Caki2 (cell line): ENCODE measurements at regions not wholly inside any gene's neighbourhood (a gene's known extent, or its start where the extent isn't known, plus 50 kb on each side); places are given as distances from the start of the nearest gene placed in this dataset.

ENCODE experiments used
- DNase-seq: peaks from one replicate; pipeline ENCODE4 v3.0.0-alpha.2; 2015; ENCODE audit warnings: low read depth
- in situ Hi-C: cut with HindIII; loops from 2 replicates; pipeline ENCODE4 v1.10.0; 2016; ENCODE audit warnings: low sequenced_read_pairs, low pct_unique_long_range_greater_than_20kb, mixed read lengths

DNA sequence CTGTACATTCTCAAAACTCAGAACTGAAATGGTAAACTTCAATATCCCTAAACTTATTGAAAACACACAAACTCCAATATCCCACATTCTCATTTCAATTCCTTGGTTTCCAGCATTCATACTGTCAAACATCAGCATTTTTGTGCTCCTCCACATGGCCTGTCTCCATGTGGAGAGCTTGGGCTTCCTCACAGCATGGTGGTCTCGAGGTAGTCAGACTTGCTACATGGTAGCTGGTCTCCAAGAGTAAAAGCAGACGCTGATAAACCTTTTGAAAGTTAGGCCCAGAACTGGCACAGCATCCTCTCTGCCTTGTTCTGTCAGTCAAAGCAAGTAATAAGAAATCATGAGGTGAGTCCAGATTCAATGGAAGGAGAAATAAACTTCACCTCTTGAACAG lies 70.5 kb downstream of the VCPKMT start:
- no peak for DNase-seq
- in situ Hi-C loops = no loop called here

DNA sequence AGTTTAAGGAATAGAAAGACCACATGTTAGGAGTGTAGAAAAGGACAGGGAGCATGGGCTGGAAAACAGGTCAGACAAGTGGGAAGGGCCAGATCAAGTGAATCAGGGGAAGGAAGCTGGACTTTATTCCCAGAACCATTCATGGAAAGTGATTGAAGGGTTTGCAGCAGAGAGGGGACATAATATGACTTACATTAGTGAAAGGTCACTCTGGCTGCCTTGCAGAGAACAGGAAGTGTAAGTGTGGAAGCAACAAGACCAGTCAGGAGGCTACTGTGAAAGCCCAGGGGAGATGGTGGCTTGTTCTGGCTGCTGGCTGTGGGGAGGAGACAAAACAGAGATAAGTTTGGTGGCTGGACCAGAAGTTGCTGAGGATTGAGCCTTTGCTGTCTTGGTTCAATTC lies 69.1 kb downstream of the VCPKMT start:
- in situ Hi-C loops = no loop called here
- no peak for DNase-seq

DNA sequence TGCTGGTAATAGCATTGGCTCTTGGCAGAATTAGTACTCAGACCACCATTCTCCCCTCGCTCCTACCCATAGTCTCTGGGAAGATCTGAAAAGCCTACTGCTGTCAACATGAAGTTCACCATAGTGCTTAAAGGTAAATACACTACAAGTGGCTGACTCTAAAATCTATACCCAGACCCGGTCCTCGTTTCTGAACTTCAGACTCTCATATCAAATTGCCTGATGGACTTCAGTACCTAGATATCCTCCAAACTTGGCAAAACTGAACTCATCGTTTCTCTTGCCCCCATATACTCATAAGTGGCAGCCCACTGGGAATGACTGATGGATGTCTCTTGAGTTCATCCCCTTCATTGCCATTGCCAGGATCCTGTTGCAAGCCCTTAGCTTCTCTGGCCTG lies 67.3 kb downstream of the VCPKMT start:
- in situ Hi-C loops = no loop called here
- DNase-seq = no peak

GRCh38 chr14:50049703-50050570 lies 66.4 kb downstream of the VCPKMT start:
- in situ Hi-C loops = no loop called here
- no peak for DNase-seq

DNA sequence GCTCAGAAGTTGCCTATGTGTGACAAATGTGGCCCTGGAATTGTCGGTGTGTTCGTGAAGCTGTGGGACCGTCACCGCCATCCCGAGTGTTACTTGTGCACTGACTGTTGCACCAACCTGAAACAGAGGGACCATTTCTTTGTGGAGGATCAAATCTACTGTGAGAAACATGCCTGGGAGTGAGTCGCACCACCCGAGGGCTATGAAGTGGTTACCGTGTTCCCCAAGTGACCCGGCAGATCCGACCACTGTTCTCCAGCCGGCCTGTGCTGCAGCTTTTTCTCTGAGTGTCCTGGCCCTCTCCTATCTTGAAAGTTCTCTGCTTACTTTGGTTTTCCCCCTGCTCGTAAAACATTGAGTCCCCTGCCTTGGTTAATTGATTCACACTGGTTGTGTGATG lies 65.3 kb downstream of the VCPKMT start:
- in situ Hi-C loops = no loop called here
- DNase-seq = no peak

DNA sequence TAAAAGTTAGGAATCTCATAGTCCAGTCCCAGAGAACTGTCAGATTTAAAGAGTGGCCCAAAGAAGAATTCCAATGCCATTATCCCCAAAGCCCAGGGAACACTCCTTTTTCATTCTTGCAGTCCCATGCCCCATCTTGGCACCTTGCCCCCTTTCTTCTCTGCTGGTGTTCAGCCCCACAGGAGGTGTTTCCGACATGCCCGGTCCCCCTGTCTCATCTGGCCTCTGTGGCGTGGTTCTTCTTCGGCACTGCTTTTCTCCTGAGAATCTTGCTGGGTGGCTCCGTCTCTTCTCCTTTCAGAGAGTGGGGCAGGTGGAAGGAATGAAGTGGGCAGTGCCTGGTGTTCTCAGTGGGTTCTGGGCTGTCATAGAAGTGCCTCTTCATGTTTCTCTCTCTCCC lies 64.7 kb downstream of the VCPKMT start:
- in situ Hi-C loops = no loop called here
- no peak for DNase-seq

- no peak for DNase-seq
- in situ Hi-C loops = no loop called here
Observed at GRCh38 chr14:50052517-50052916, 63.9 kb downstream of the VCPKMT start.

GRCh38 chr14:50053935-50054334 lies 62.4 kb downstream of the VCPKMT start:
- in situ Hi-C loops = no loop called here
- DNase-seq = no peak

GRCh38 chr14:50055461-50056228 lies 60.7 kb downstream of the VCPKMT start:
- DNase-seq = no peak
- in situ Hi-C loops = no loop called here

DNA sequence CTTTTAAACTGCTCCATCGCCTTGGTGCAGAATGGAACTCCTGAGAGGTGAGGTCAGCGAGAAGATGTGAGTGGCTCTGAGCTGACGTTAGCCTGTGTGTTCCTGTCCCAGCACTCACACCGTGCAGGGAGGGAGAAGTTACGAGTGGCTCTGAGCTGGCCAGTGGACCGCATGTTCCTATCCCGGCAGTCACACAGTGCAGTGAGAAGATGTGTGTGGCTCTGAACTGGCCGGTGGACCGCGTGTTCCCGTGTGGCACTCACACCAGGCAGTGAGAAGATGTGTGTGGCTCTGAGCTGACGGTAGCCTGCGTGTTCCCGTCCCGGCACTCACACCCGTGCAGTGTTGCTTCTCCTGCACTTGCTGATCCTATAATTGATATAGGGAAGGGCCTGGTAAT lies 59.9 kb downstream of the VCPKMT start:
- DNase-seq = no peak
- in situ Hi-C loops = no loop called here

DNA sequence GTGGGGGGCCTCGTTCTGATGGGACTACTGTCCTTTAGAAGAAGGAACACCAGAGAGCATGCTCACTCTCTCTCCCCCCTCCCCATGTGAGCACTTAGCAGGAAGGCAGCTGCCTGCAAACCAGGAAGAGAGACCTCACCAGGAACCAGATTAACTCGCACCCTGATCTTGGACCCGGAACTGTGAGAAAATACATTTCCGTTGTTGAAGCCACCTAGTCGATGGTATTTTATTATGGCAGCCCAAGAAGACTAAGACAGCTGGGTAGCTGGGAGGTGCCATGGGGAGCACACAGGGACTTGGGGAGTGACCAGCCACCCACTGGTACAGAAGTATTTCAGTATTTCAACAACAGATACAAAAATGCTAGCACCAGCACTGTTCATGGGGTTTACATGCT lies 59.0 kb downstream of the VCPKMT start:
- in situ Hi-C loops = no loop called here
- no peak for DNase-seq

DNA sequence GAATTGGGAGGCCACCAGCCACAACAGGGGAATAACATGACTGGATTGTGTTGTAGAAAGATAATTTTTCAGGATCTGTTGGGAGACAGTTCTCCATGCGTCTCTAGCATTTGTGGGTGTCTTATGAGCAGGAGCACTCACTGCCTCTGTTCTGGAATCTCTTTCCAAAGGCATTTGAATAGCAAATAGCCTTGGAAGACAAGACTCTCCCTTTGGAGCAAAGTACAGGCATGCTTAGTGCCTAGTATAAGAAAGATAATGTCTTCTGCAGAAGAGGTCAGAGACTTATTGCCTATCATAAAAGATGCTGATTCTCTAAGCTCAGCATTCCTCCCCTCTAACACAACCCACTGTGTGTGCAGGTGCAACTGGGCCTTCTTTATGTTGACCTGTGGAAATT lies 58.3 kb downstream of the VCPKMT start:
- DNase-seq = no peak
- in situ Hi-C loops = no loop called here
